ENCODE measurements at regions not wholly inside any gene's neighbourhood (a gene's known extent, or its start where the extent isn't known, plus 50 kb on each side); places are given as distances from the start of the nearest gene placed in this dataset.

- TF ChIP-seq CTCF (IDR thresholded peaks at IDR 0.05) (no peak), POLR2A (IDR thresholded peaks at IDR 0.05) (no peak)
Measured at GRCh38 chr5:53180991-53181390, 71.4 kb upstream of the MOCS2 start.

Measured in breast epithelium (tissue), 3 donors.